Activated CD8-positive, alpha-beta memory T cell treated with anti-CD3 and anti-CD28 coated beads, Interleukin-2, amount 10 ng/mL, durations not matched to agents 7 days and 5 days (primary cell): ENCODE measurements at regions not wholly inside any gene's neighbourhood (a gene's known extent, or its start where the extent isn't known, plus 50 kb on each side); places are given as distances from the start of the nearest gene placed in this dataset.

ENCODE experiments used
- ATAC-seq: fragments of 150-1000 bp; cut with Tn5 transposase; one replicate; pipeline ENCODE4 v1.10.0; 2021; ENCODE audit warnings: moderate library complexity
- CTCF ChIA-PET: fragments of 350-600 bp; sonication (Branson Sonifier 250); formaldehyde crosslinking; loops from one replicate; lab custom pipeline; 2021; ENCODE audit warnings: antibody characterized with exemption; lab: Charles Lee
- DNase-seq: peaks from one replicate; pipeline ENCODE4 v3.0.0-alpha.2; 2020
- H3K27ac Mint-ChIP-seq: one replicate; pipeline ENCODE4 v1.8.0; 2021; ENCODE audit warnings: mild to moderate bottlenecking, mixed read lengths
- H3K27me3 Mint-ChIP-seq: one replicate; pipeline ENCODE4 v1.8.0; 2021; ENCODE audit warnings: mixed read lengths
- H3K36me3 Mint-ChIP-seq: one replicate; pipeline ENCODE4 v1.8.0; 2021; ENCODE audit warnings: mild to moderate bottlenecking, mixed read lengths
- H3K4me1 Mint-ChIP-seq: one replicate; pipeline ENCODE4 v1.8.0; 2021; ENCODE audit warnings: mixed read lengths
- H3K4me3 Mint-ChIP-seq: one replicate; pipeline ENCODE4 v1.8.0; 2021; ENCODE audit warnings: mild to moderate bottlenecking, moderate library complexity, mixed read lengths
- H3K9me3 Mint-ChIP-seq: one replicate; pipeline ENCODE4 v1.8.0; 2022; ENCODE audit warnings: low read depth, mixed read lengths

GRCh38 chr7:20959281-20959680 is 172.6 kb upstream of the SP8 start:
- Mint-ChIP-seq H3K4me3 (no peak overlapping the region), H3K27ac (no peak overlapping the region), H3K9me3 (no peaks in the 10 kb centered on the region), H3K36me3 (no peaks in the 10 kb centered on the region), H3K4me1 (no peaks in the 10 kb centered on the region), H3K27me3 (no peaks in the 10 kb centered on the region)
- CTCF ChIA-PET: no interaction called here
- DNase-seq: no peak
- no peak for ATAC-seq

GRCh38 chr7:20963556-20964280 is 177.0 kb upstream of the SP8 start:
- Mint-ChIP-seq H3K9me3 (no peaks in the 10 kb centered on the region), H3K36me3 (no peaks in the 10 kb centered on the region), H3K27ac (no peak overlapping the region), H3K4me1 (no peaks in the 10 kb centered on the region), H3K4me3 (no peak overlapping the region), H3K27me3 (no peaks in the 10 kb centered on the region)
- CTCF ChIA-PET: no interaction called here
- ATAC-seq (no peak), DNase-seq (no peak)

- no peak overlapping the region for H3K4me3 Mint-ChIP-seq
- H3K4me1 Mint-ChIP-seq: no peaks in the 10 kb centered on the region
- no peaks in the 10 kb centered on the region for H3K36me3 Mint-ChIP-seq
- no peaks in the 10 kb centered on the region for H3K9me3 Mint-ChIP-seq
- CTCF ChIA-PET: no interaction called here
- DNase-seq (no peak), ATAC-seq (no peak)
- H3K27ac Mint-ChIP-seq: no peak overlapping the region
- H3K27me3 Mint-ChIP-seq: no peaks in the 10 kb centered on the region
These were observed 177.7 kb upstream of the SP8 start for GRCh38 chr7:20964281-20964918.

GRCh38 chr7:20971219-20971618 is 184.5 kb upstream of the SP8 start:
- no peak for DNase-seq
- Mint-ChIP-seq H3K4me1 (no peaks in the 10 kb centered on the region), H3K27ac (no peak overlapping the region), H3K36me3 (no peaks in the 10 kb centered on the region), H3K27me3 (no peaks in the 10 kb centered on the region), H3K4me3 (no peak overlapping the region), H3K9me3 (no peaks in the 10 kb centered on the region)
- ATAC-seq: no peak
- CTCF ChIA-PET: no interaction called here

- Mint-ChIP-seq H3K4me1 (no peaks in the 10 kb centered on the region), H3K27ac (no peak overlapping the region), H3K4me3 (no peak overlapping the region), H3K36me3 (no peaks in the 10 kb centered on the region), H3K27me3 (no peaks in the 10 kb centered on the region), H3K9me3 (no peaks in the 10 kb centered on the region)
- CTCF ChIA-PET: no interaction called here
- no peak for DNase-seq
- ATAC-seq: no peak
These were observed 193.5 kb upstream of the SP8 start for GRCh38 chr7:20980232-20980631.

GRCh38 chr7:20980668-20981264 is 194.1 kb upstream of the SP8 start:
- no peak for DNase-seq
- Mint-ChIP-seq H3K9me3 (no peaks in the 10 kb centered on the region), H3K27ac (no peak overlapping the region), H3K36me3 (no peaks in the 10 kb centered on the region), H3K27me3 (no peaks in the 10 kb centered on the region), H3K4me3 (no peak overlapping the region), H3K4me1 (no peaks in the 10 kb centered on the region)
- ATAC-seq: no peak
- CTCF ChIA-PET: no interaction called here

GRCh38 chr7:20988340-20988739 is 201.7 kb upstream of the SP8 start:
- CTCF ChIA-PET: no interaction called here
- no peaks in the 10 kb centered on the region for H3K9me3 Mint-ChIP-seq
- no peak overlapping the region for H3K4me3 Mint-ChIP-seq
- ATAC-seq: no peak
- H3K4me1 Mint-ChIP-seq: no peaks in the 10 kb centered on the region
- no peak for DNase-seq
- H3K27ac Mint-ChIP-seq: no peak overlapping the region
- no peaks in the 10 kb centered on the region for H3K27me3 Mint-ChIP-seq
- no peaks in the 10 kb centered on the region for H3K36me3 Mint-ChIP-seq

GRCh38 chr7:20991544-20991943 is 204.9 kb upstream of the SP8 start:
- DNase-seq (no peak), ATAC-seq (no peak)
- CTCF ChIA-PET: no interaction called here
- no peak overlapping the region for H3K4me3 Mint-ChIP-seq
- no peak overlapping the region for H3K27ac Mint-ChIP-seq
- no peaks in the 10 kb centered on the region for H3K4me1 Mint-ChIP-seq
- H3K36me3 Mint-ChIP-seq: no peaks in the 10 kb centered on the region
- no peaks in the 10 kb centered on the region for H3K9me3 Mint-ChIP-seq
- no peaks in the 10 kb centered on the region for H3K27me3 Mint-ChIP-seq

GRCh38 chr7:20993693-20994092 is 207.0 kb upstream of the SP8 start:
- Mint-ChIP-seq H3K27me3 (no peaks in the 10 kb centered on the region), H3K27ac (no peak overlapping the region), H3K36me3 (no peaks in the 10 kb centered on the region), H3K4me1 (no peaks in the 10 kb centered on the region), H3K4me3 (no peak overlapping the region), H3K9me3 (no peaks in the 10 kb centered on the region)
- CTCF ChIA-PET: interaction anchor here (0.6 kb wide), 1 partner anchor 276 kb away, joined by 3 read pairs; no protein-coding TSS in a partner anchor
- ATAC-seq: no peak
- DNase-seq: no peak

GRCh38 chr7:20998309-20998708 is 211.6 kb upstream of the SP8 start:
- Mint-ChIP-seq H3K9me3 (no peaks in the 10 kb centered on the region), H3K27me3 (no peaks in the 10 kb centered on the region), H3K36me3 (no peaks in the 10 kb centered on the region), H3K4me3 (no peak overlapping the region), H3K4me1 (no peaks in the 10 kb centered on the region), H3K27ac (no peak overlapping the region)
- ATAC-seq: no peak
- CTCF ChIA-PET: no interaction called here
- no peak for DNase-seq

- H3K4me3 Mint-ChIP-seq: no peak overlapping the region
- H3K4me1 Mint-ChIP-seq: no peaks in the 10 kb centered on the region
- CTCF ChIA-PET: no interaction called here
- DNase-seq (no peak), ATAC-seq (no peak)
- H3K9me3 Mint-ChIP-seq: peaks cover 2% of the 10 kb centered on the region
- no peaks in the 10 kb centered on the region for H3K36me3 Mint-ChIP-seq
- H3K27me3 Mint-ChIP-seq: no peaks in the 10 kb centered on the region
- H3K27ac Mint-ChIP-seq: no peak overlapping the region
These were observed 224.5 kb upstream of the SP8 start for GRCh38 chr7:21011153-21011552.

- DNase-seq: no peak
- no peaks in the 10 kb centered on the region for H3K27me3 Mint-ChIP-seq
- H3K36me3 Mint-ChIP-seq: no peaks in the 10 kb centered on the region
- peaks cover 2% of the 10 kb centered on the region for H3K9me3 Mint-ChIP-seq
- ATAC-seq: no peak
- no peaks in the 10 kb centered on the region for H3K4me1 Mint-ChIP-seq
- no peak overlapping the region for H3K27ac Mint-ChIP-seq
- H3K4me3 Mint-ChIP-seq: no peak overlapping the region
- CTCF ChIA-PET: no interaction called here
These were observed 227.3 kb upstream of the SP8 start for GRCh38 chr7:21013765-21014539.

GRCh38 chr7:21020667-21021066 is 234.0 kb upstream of the SP8 start:
- Mint-ChIP-seq H3K9me3 (no peaks in the 10 kb centered on the region), H3K36me3 (no peaks in the 10 kb centered on the region), H3K27ac (no peak overlapping the region), H3K4me1 (no peaks in the 10 kb centered on the region), H3K4me3 (no peak overlapping the region), H3K27me3 (no peaks in the 10 kb centered on the region)
- DNase-seq (no peak), ATAC-seq (no peak)
- CTCF ChIA-PET: no interaction called here
